HG03342 (cell line): ENCODE measurements at regions not wholly inside any gene's neighbourhood (a gene's known extent, or its start where the extent isn't known, plus 50 kb on each side); places are given as distances from the start of the nearest gene placed in this dataset.
"Not testable (repeated sequence)": the region's sequence is repeated elsewhere in the genome, so short reads cannot be mapped to it uniquely, and the experiment has no call there.

Experiments used
- ATAC-seq: cut with Tn5 transposase; IDR thresholded peaks from one replicate; pipeline ENCODE4 v1.9.1; 2021; ENCODE audit warnings: mild to moderate bottlenecking, moderate library complexity; ENCODE audit not compliant: unreplicated experiment

DNA sequence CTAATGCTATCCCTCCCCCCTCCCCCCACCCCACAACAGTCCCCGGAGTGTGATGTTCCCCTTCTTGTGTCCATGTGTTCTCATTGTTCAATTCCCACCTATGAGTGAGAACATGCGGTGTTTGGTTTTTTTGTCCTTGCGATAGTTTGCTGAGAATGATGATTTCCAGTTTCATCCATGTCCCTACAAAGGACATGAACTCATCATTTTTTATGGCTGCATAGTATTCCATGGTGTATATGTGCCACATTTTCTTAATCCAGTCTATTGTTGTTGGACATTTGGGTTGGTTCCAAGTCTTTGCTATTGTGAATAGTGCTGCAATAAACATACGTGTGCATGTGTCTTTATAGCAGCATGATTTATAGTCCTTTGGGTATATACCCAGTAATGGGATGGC is 133.7 kb upstream of the ANK3 start:
- ATAC-seq = not testable (repeated sequence)

DNA sequence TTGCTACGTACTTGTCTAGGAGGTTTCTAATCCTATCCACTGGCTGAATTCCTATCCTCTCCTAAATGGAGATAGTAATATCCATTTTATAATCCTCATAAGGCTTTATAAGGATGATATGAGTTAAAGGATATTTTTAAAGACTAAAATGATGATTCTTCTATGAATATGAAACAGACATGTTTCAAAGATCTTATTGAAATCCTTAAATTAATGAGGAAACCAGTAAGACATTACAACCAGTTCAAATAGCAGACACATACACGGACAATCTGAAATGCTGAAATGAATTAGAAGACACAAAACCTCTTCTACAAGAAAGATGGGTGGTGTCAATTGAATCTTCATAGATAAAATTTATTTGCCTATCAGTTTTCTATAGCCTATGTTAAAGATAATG is 132.9 kb upstream of the ANK3 start:
- ATAC-seq = no peak

DNA sequence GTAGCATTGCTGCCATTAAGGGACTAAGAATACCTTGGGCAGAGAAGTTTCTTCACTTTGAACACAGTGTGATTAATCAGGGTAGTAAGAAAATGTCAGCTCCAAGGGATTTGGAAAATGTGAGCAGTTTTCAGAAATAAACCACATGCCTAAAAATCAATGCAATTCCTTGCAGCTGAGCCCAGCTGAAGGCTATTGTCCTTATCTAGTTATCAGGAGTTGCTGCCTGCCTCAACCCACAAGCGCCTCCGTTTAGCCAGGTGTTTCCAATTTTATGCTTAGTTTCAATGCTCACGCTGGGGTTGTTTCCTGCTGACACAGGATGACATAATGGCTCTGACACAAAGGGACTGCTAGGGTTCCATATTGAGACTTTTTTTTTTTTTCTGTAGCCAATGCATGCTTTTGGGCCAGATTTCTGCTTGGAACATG is 132.3 kb upstream of the ANK3 start:
- no peak for ATAC-seq

DNA sequence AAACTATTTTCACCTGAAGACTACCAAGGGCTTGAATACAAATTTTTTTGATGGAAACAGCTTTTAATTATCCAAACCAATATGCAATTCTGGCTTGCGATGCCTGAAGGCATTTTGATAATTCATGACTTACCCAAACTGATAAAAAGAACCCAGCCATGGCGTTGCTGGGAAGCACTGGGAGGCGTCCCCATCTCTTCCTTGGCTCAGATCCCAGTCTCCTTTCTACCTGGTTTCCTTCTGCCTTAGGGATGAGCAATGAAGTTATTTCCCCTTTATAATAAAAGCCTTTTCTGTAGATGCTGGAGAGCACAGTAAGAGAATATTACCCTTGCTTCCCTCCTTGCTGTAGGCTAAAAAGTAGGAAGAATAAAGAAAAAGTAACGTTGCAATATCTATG is 129.1 kb upstream of the ANK3 start:
- no peak for ATAC-seq

DNA sequence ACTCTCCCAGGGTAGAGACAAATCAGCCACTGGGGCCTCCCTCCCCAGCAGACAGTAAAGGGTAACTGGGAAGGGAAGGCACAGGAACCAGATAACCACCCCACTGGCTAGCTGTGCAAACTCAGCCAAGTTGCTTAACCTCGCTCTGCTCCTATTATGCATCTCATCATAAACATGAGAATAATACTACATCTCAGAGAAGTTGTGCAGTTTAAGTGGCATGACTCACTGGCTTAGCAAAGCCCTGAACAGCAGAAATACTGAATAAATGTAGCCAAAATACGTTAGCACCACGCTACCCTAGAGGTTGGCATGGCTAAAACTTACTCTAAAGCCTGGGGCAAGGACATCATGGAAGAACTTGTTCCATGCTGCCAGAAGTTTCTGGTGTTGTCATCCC is 128.1 kb upstream of the ANK3 start:
- ATAC-seq = no peak

DNA sequence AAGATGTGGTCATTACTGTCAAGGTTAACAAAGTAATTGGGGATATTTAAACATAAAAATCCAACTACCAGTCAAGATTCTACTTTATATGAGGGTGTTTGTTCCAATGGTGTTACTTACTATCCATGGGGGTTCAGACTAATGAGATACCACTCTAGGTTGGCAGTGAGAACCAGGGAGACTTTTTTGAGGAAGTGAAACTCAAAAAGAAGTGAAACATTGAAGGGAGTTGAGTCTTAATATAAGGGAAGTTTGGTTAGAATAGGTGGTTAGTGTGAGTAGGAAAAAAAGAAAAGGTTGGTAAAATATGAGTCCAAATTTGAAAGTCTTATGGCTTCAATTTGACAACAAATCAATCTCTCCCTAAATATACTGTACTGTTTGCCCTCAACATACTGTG is 123.6 kb upstream of the ANK3 start:
- ATAC-seq = peak; percentile 83

DNA sequence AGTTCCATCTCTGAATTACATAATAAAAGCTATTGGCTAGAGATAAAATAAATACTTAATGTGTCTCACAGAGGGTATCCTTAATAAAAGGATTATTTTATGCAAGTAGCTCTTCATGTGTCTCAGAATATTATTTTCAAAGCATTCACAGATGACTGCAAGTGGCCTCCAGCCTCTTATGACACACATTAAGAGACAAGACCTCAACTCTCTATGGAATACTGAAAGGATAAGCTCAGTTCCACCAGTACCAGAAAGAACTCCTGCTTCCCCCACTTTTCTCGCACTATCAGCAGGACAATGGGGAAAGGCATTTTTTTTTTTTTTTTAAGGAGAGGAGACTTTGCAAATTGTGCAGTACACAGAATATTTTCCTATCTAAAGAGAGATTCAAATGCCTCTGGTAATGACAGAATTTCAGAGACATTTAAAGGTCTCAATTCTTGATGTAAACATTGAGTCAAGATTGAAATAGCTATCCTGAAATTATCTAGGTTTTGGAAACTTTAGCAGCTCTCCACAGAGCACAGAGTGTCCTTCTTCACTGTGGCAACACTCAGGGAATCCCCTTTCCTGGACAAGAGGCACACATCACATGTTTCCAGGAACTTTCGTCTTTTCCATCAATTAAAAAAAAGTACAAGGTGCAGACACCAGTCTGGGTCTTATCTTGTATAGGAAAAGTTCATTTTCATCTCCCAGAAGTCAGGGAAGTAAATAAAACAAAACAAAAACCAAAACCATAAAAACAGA is 122.0 kb upstream of the ANK3 start:
- no peak for ATAC-seq

DNA sequence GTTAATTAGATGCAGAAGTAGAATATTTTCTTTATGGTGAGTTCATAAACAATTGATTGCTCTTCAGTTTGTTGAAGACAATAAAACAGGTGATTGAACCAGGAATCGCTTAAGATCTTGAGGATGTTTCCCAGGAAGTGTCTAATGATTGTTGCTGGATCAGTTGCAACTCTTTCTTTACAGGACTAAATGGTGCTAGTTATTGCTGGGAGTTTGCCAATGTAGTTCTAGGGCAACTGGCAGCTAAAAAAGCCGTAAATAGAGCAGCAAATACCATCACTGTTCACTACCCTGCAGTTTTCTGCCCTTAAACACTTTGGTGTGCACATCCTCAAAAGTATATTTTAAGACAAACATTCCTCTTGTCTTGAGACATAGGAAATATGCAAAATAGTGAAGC is 119.2 kb upstream of the ANK3 start:
- ATAC-seq = no peak

DNA sequence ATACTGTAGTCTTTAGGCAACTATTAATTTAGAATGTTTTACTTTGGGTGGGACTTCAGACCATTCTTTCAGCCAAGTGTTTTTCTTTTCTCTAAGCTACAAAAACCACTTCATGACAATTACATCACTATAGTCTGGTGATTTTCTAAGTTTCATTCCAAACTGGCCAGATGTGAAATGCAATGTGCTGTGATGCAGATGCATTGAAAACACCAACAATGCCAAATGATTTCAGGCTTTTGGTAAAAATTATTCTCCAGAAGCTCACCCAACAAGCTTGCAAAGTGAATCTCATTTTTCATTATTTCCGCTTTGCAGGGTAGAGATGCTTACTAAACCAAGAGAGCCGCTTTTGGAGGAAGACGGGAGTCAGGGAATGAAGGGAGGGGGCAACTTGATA is 118.4 kb upstream of the ANK3 start:
- ATAC-seq = no peak

DNA sequence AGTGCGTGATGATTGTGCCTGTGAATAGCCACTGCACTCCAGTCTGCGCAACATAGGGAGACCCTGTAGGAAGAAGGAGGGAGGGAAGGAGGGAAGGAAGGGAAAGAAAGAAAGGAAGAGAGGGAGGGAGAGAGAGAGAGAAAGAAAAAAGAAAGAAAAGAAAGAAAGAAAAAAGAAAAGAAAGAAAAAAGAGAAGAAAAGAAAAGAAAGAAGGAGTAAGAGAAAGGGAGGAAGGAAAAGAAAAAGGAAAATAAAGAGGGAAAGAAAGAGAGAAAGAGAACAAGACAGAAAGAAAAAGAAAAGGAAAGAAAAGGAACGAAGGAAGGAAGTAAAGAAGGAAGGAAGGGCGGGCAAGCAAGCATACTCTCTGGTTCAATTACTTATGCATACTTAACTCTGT is 112.9 kb upstream of the ANK3 start:
- no peak for ATAC-seq

DNA sequence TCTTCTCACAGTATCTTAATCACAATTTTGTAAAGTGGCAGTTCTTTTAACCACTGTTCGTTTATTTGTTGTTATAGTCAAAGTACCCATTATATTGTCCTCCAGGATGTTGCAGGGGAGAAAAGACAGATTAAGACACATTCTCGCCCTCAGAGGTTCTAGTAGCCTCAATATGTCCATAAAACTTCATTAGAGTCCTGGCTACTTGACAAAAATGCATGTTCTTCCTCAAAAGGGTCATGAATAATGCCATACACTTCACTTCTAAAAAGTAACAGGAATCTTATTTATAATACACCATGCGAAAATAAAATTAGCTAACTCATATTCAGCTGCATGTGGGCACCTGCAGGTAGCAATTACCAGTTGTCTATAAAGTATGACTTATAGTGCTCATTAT is 109.3 kb upstream of the ANK3 start:
- no peak for ATAC-seq

DNA sequence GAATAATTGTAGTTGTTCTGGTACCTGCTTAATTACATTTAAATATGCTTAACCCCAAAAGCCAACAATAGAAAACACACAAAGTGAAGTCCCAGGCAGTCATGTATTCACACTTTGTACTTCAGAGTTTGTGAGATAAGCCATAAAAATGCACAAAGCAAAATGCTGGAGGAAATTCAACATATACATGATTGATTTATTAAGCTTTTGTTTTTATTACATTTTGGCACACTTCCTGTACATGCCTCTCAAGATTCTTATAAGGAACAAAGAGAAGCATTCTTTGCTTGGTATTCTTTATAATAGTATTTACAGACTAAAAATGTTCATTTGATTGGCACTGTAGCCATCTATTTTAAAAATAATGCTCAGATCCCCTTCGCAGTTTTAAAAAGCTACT is 107.7 kb upstream of the ANK3 start:
- ATAC-seq = no peak

DNA sequence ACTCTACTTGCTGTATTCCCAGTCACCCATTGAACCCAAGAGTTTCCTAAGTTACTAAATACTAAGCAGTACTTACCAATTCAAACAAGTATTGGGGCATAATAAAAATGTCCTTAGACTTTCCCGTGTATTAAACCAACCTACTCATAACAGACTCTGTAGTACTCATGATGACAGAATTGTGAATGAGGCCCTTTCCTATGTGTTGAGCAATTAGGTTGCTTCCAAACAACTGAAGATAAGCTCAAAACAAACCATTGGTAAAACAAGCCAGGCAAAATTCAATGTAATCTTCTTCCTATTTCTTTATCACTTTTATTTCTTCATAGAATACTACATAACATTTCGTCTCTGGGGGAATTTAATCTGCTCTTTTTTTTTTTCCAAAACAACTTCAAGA is 106.5 kb upstream of the ANK3 start:
- no peak for ATAC-seq

DNA sequence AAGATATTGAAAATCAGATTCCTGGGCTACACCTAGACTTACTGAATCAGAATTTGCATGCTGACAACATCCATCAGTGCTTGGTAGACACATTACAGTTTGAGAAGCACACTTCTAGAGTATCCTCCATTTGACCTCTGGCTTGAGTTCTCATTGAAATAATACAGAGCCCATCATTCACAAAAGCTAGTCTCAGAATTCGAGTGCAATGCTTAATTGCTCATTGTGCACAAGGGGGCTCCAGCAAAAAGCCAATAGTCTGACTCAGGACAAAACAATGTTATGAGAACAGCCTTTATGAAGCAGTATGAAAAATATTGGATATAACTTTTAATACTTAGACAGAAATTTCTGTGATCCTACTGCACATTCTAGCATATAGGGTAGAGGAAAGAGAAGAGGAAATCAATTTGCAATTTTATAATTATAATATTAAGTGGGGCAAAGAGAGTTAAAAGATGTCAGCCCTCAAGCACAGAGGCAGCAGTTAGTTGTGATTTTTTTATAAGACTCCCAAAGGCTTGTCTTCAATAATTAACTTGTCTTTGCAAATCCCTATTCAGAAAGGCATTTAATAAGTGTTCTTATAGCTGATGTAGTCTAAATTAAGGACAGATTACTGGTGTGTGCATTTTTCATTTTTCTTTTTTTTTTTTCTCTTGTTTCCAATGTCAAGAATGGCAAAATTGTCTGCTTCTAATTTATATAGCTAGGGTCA is 105.8 kb upstream of the ANK3 start:
- ATAC-seq = no peak

DNA sequence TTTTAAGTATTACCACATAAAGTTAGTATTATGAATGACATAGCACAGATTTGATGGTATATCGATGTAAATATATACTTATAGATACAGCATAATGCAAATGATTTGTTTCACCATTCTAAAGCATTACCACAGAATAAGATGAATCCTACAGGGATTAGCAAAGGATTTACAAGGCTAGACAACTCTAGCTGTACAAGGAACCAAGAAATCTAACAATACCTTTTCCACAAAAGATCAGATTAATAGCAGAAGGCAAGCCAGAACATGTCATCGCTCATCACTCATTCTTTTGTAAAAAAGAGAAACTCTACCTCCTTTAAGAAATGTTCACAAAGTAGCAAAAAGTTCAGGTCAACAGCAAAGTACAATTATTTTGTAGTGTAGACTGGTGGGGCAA is 105.1 kb upstream of the ANK3 start:
- no peak for ATAC-seq

DNA sequence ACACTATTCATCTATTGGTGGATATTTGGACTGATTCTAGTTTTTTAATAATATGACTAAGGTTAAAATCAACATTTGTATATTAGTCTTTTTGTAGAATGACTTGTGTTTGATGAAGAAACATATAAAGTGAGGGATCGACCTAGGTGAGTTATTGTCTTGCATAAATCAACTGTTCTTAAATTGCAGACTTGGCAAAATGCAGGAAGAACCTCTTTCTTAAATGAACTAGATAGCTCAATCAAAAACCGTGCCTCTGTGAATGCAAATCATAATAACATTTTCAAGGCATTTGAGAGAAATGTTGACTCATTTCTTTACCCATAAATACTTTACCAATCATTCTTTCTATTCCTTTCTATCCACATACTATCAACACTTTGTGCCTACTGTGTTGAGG is 101.5 kb upstream of the ANK3 start:
- no peak for ATAC-seq

DNA sequence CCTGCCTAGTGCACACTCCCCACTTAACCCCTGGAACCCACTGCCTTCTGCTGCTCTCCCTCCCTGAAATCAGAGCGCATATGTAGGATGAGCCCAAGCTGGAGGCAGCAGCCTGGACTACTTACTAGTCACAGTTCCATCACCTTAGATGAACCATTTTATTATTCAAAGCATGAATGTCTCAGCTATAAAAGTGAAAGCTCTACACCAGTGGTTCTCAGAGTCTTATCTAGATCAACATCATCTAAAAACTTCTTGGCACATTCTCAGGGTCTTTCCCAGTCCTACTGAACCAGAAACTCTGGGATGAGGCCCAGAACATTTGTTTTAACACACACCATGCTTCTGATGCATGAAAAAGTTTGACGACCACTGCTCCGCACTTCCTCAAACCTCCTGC is 100.3 kb upstream of the ANK3 start:
- ATAC-seq = no peak

DNA sequence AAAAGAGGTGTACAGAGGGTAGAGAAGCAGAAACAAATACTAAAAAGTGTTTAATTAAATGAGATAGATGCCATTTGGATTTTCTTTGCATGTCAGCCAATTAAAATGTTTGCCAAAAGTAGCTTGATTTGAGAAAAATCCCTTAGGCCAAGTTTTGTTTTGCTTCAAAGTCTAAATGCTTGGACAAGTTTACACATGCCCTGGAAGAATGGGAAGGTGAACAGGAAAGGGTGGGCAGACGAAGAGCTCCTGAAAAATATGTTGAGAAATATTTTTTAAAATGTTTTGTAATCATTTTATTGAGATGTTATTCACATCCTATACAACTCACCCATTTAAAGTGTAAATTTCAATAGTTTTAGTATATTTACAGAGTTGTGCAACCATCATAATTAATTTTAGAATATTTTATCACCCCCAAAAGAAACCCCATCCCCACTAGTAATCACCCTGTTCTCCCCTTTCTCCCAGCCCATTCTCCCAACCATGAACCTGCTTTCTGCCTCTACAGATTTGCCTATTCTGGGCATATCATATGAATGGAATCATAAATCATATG is 98.5 kb upstream of the ANK3 start:
- ATAC-seq = no peak

DNA sequence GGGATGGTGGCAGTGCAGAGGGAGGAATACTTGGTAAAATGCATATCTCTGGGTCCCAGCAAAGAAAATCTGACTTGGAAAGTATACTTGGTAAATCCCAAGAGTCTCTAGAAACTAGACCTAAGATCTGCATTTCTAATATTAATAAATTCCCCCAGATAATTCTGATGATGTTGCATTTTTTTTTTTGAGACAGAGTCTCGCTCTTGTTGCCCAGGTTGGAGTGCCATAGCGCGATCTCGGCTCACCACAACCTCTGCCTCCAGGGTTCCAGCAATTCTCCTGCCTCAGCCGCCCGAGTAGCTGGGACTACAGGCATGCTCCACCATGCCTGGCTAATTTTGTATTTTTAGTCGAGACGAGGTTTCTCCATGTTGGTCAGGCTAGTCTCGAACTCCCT is 97.9 kb upstream of the ANK3 start:
- ATAC-seq = no peak

DNA sequence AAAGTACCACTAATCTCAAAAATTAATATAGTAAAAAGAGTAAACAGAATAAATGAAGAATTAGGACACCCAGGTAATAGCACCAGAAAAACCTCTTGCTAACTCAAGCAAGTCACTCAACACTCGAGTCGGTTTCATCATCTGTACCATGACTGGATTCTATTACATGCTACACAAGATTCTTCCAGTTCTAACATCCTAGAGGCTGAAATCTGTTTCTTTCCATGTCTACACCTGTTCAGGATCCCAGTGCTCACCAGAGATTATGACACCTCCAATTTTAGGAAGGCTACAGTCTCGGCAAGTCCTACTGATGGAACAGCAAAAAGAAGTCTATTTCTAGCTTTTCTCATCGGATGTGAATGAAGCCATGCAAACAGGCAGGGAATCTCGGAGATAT is 95.3 kb upstream of the ANK3 start:
- ATAC-seq = no peak

DNA sequence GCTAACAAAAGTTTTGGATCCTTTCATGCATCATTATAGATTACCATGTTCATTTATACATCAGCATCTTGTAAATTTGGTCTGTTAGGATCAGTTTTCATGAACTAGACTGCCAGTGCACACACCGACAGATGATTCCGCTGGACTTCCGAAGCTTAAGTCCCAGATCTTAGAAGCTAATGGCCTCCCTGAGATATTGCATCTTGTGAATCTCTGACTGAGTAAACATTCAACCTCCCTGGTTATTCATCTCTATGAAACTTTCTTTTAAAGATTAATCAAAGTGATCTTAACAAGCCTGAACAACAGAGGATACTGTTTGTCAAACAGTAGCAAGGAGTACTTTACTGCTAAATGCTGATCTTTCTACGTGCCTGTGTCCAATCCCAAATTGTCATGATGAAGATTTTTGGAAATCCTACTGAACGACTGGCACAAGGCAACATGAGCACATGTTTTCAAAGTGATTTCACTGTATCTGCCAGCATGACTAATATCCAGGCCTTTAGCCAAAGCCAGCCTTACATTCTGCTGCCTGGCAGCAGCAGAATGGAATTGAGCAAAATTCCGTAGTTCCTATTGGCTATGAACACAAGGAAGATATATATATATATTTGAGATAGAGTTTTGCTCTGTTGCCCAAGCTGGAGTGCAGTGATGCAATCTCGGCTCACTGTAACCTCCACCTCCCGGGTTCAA is 91.3 kb upstream of the ANK3 start:
- ATAC-seq = no peak
